ENCODE measurements at regions not wholly inside any gene's neighbourhood (a gene's known extent, or its start where the extent isn't known, plus 50 kb on each side); places are given as distances from the start of the nearest gene placed in this dataset.

GRCh38 chr5:97276474-97277120 lies 93.5 kb upstream of the RIOK2 start:
- H3K9me3 Mint-ChIP-seq = peaks cover 36% of the 10 kb centered on the region
- ChIA-PET CTCF (no interaction called here), POLR2A (no interaction called here)
- H3K4me3 Mint-ChIP-seq = no peak overlapping the region
- H3K36me3 Mint-ChIP-seq = peaks cover 16% of the 10 kb centered on the region
- H3K4me1 Mint-ChIP-seq = no peaks in the 10 kb centered on the region
- TF ChIP-seq HMGA2 (CRISPR knock-in tag; IDR thresholded peaks at IDR 0.05) = no peak
- no peak for TF ChIP-seq SP1 (CRISPR knock-in tag; conservative IDR thresholded peaks at IDR 0.05)
- TF ChIP-seq MXD4 (CRISPR knock-in tag; IDR thresholded peaks at IDR 0.05; ENCODE audit: borderline replicate concordance) = no peak
- no peak for TF ChIP-seq ESRRA (CRISPR knock-in tag; IDR thresholded peaks at IDR 0.05; ENCODE audit: borderline replicate concordance)
- TF ChIP-seq, protein P1, sequence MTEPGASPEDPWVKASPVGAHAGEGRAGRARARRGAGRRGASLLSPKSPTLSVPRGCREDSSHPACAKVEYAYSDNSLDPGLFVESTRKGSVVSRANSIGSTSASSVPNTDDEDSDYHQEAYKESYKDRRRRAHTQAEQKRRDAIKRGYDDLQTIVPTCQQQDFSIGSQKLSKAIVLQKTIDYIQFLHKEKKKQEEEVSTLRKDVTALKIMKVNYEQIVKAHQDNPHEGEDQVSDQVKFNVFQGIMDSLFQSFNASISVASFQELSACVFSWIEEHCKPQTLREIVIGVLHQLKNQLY (CRISPR knock-in tag; IDR thresholded peaks at IDR 0.05) = no peak
- TF ChIP-seq NR3C1 (CRISPR knock-in tag; conservative IDR thresholded peaks at IDR 0.05; ENCODE audit: low read depth) = no peak
- TF ChIP-seq NR1H2 (CRISPR knock-in tag; IDR thresholded peaks at IDR 0.05) = no peak
- TF ChIP-seq, protein P2, sequence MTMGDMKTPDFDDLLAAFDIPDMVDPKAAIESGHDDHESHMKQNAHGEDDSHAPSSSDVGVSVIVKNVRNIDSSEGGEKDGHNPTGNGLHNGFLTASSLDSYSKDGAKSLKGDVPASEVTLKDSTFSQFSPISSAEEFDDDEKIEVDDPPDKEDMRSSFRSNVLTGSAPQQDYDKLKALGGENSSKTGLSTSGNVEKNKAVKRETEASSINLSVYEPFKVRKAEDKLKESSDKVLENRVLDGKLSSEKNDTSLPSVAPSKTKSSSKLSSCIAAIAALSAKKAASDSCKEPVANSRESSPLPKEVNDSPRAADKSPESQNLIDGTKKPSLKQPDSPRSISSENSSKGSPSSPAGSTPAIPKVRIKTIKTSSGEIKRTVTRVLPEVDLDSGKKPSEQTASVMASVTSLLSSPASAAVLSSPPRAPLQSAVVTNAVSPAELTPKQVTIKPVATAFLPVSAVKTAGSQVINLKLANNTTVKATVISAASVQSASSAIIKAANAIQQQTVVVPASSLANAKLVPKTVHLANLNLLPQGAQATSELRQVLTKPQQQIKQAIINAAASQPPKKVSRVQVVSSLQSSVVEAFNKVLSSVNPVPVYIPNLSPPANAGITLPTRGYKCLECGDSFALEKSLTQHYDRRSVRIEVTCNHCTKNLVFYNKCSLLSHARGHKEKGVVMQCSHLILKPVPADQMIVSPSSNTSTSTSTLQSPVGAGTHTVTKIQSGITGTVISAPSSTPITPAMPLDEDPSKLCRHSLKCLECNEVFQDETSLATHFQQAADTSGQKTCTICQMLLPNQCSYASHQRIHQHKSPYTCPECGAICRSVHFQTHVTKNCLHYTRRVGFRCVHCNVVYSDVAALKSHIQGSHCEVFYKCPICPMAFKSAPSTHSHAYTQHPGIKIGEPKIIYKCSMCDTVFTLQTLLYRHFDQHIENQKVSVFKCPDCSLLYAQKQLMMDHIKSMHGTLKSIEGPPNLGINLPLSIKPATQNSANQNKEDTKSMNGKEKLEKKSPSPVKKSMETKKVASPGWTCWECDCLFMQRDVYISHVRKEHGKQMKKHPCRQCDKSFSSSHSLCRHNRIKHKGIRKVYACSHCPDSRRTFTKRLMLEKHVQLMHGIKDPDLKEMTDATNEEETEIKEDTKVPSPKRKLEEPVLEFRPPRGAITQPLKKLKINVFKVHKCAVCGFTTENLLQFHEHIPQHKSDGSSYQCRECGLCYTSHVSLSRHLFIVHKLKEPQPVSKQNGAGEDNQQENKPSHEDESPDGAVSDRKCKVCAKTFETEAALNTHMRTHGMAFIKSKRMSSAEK (CRISPR knock-in tag; IDR thresholded peaks at IDR 0.05; ENCODE audit: borderline replicate concordance) = no peak
- TF ChIP-seq, protein P3, sequence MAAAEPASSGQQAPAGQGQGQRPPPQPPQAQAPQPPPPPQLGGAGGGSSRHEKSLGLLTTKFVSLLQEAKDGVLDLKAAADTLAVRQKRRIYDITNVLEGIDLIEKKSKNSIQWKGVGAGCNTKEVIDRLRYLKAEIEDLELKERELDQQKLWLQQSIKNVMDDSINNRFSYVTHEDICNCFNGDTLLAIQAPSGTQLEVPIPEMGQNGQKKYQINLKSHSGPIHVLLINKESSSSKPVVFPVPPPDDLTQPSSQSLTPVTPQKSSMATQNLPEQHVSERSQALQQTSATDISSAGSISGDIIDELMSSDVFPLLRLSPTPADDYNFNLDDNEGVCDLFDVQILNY (CRISPR knock-in tag; IDR thresholded peaks at IDR 0.05) = no peak
- TF ChIP-seq ZNF121 (CRISPR knock-in tag; IDR thresholded peaks at IDR 0.05) = no peak
- TF ChIP-seq ZNF219 (CRISPR knock-in tag; IDR thresholded peaks at IDR 0.05; ENCODE audit: borderline replicate concordance) = no peak
- TF ChIP-seq ZNF232 (CRISPR knock-in tag; IDR thresholded peaks at IDR 0.05) = no peak
- TF ChIP-seq JAZF1 (CRISPR knock-in tag; IDR thresholded peaks at IDR 0.05) = no peak
- TF ChIP-seq ZNF671 (CRISPR knock-in tag; IDR thresholded peaks at IDR 0.05) = no peak
- no peak for TF ChIP-seq ETV6 (CRISPR knock-in tag; IDR thresholded peaks at IDR 0.05)
- no peaks in the 10 kb centered on the region for H3K27me3 Mint-ChIP-seq (ENCODE audit: low read depth)
- no peak overlapping the region for H3K27ac Mint-ChIP-seq
- DNase-seq (ENCODE audit: low spot score) (no peak), ATAC-seq (no peak)

GRCh38 chr5:97281257-97281656 lies 98.2 kb upstream of the RIOK2 start:
- no peak overlapping the region for H3K4me3 Mint-ChIP-seq
- CTCF ChIA-PET = interaction anchor here (0.6 to 0.7 kb wide), 2 partner anchors 12 to 1319 kb away, joined by 3 read pairs; no protein-coding TSS in a partner anchor
- peaks cover 54% of the 10 kb centered on the region for H3K9me3 Mint-ChIP-seq
- no peaks in the 10 kb centered on the region for H3K27me3 Mint-ChIP-seq (ENCODE audit: low read depth)
- H3K4me1 Mint-ChIP-seq = no peaks in the 10 kb centered on the region
- DNase-seq (ENCODE audit: low spot score) = no peak
- POLR2A ChIA-PET = no interaction called here
- no peaks in the 10 kb centered on the region for H3K36me3 Mint-ChIP-seq
- H3K27ac Mint-ChIP-seq = no peak overlapping the region
- ATAC-seq = no peak
- TF ChIP-seq TEAD1 (CRISPR knock-in tag; IDR thresholded peaks at IDR 0.05) = no peak
- TF ChIP-seq, protein P4, sequence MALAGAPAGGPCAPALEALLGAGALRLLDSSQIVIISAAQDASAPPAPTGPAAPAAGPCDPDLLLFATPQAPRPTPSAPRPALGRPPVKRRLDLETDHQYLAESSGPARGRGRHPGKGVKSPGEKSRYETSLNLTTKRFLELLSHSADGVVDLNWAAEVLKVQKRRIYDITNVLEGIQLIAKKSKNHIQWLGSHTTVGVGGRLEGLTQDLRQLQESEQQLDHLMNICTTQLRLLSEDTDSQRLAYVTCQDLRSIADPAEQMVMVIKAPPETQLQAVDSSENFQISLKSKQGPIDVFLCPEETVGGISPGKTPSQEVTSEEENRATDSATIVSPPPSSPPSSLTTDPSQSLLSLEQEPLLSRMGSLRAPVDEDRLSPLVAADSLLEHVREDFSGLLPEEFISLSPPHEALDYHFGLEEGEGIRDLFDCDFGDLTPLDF (CRISPR knock-in tag; IDR thresholded peaks at IDR 0.05) = no peak
- TF ChIP-seq ZNF671 (CRISPR knock-in tag; IDR thresholded peaks at IDR 0.05) = no peak
- no peak for TF ChIP-seq EMX1 (CRISPR knock-in tag; IDR thresholded peaks at IDR 0.05)
- no peak for TF ChIP-seq JAZF1 (CRISPR knock-in tag; IDR thresholded peaks at IDR 0.05)
- no peak for TF ChIP-seq GRHL2 (CRISPR knock-in tag; IDR thresholded peaks at IDR 0.05; ENCODE audit: insufficient replicate concordance, severe bottlenecking)
- TF ChIP-seq OVOL2 (CRISPR knock-in tag; IDR thresholded peaks at IDR 0.05; ENCODE audit: borderline replicate concordance) = no peak
- no peak for TF ChIP-seq ZNF121 (CRISPR knock-in tag; IDR thresholded peaks at IDR 0.05)
- no peak for TF ChIP-seq IRF1 (CRISPR knock-in tag; IDR thresholded peaks at IDR 0.05)
- TF ChIP-seq NR2C2 (CRISPR knock-in tag; IDR thresholded peaks at IDR 0.05) = no peak
- TF ChIP-seq USF2 (CRISPR knock-in tag; IDR thresholded peaks at IDR 0.05) = no peak
- no peak for TF ChIP-seq IRF2 (CRISPR knock-in tag; IDR thresholded peaks at IDR 0.05; ENCODE audit: borderline replicate concordance, low read depth)
- TF ChIP-seq FOXK1 (CRISPR knock-in tag; IDR thresholded peaks at IDR 0.05) = no peak
- no peak for TF ChIP-seq ZNF317 (CRISPR knock-in tag; IDR thresholded peaks at IDR 0.05; ENCODE audit: borderline replicate concordance, low read depth)
- TF ChIP-seq PRRX2 (CRISPR knock-in tag; IDR thresholded peaks at IDR 0.05) = no peak
- TF ChIP-seq SP1 (CRISPR knock-in tag; conservative IDR thresholded peaks at IDR 0.05) = no peak

Measured in WTC11 (cell line).